Coronary artery (tissue), 2 donors: ENCODE measurements at regions not wholly inside any gene's neighbourhood (a gene's known extent, or its start where the extent isn't known, plus 50 kb on each side); places are given as distances from the start of the nearest gene placed in this dataset.

ENCODE experiments used
- DNase-seq: peaks from one replicate; pipeline ENCODE4 v3.0.0-alpha.2; 2017; ENCODE audit warnings: low spot score
- H3K27ac ChIP-seq, 2 donors: fragments of 200-600 bp; sonication (generic); one replicate each; pipeline ENCODE4 v1.5.1; 2016 to 2019
- H3K4me3 ChIP-seq: fragments of 200-600 bp; sonication (generic); 2 replicates; pipeline ENCODE4 v1.5.1; 2016; ENCODE audit warnings: mild to moderate bottlenecking, moderate library complexity
- TF ChIP-seq, protein P1 (sequence below): fragments of 200-600 bp; sonication (generic); IDR thresholded peaks from one replicate; pipeline ENCODE4 v1.5.1; 2019; ENCODE audit warnings: antibody characterized with exemption

DNA sequence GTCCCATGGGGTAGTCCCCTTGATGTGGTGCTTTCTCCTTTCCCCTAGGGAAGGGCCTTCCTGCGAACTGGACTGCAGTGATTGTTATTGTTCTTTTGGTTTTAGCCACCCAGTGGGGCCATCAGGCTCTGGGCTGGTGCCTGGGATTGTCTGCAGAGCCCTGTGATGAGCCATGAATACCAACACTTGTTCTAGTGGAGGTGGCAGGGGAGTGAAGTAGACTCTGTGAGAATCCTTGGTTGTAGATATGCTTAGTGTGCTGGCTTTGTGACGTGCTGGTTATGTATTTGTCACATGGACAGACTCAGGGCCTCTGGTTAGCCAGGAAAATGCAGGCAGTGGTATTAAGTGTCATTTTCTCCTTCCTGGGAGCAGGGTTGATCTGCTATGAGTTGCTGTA is 51.8 kb upstream of the NDUFB4 start:
- Histone ChIP-seq H3K4me3 (no peak overlapping the region), H3K27ac (no peak overlapping the region)
- no peak for DNase-seq
- TF ChIP-seq, protein P1, sequence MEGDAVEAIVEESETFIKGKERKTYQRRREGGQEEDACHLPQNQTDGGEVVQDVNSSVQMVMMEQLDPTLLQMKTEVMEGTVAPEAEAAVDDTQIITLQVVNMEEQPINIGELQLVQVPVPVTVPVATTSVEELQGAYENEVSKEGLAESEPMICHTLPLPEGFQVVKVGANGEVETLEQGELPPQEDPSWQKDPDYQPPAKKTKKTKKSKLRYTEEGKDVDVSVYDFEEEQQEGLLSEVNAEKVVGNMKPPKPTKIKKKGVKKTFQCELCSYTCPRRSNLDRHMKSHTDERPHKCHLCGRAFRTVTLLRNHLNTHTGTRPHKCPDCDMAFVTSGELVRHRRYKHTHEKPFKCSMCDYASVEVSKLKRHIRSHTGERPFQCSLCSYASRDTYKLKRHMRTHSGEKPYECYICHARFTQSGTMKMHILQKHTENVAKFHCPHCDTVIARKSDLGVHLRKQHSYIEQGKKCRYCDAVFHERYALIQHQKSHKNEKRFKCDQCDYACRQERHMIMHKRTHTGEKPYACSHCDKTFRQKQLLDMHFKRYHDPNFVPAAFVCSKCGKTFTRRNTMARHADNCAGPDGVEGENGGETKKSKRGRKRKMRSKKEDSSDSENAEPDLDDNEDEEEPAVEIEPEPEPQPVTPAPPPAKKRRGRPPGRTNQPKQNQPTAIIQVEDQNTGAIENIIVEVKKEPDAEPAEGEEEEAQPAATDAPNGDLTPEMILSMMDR: no peak

DNA sequence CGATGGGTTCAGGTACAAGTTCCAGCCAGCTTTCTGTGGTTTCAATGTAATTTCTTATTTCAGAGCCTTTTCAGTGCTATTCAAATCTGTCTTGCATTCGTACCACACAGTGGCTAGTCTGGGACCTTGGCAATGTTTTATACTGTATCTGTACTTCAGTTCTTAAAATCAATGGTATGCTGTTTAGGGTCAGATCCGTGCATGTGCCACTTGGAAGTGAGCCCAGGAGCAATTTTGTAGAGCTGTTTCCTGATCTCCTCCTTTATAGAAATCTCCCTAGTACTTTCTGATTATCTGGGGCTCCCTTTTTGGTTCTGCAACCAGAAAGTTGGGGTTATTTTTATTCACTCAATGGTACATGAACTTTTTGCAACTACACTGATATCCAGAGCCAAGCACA is 59.5 kb upstream of the NDUFB4 start:
- H3K4me3 ChIP-seq: no peak overlapping the region
- DNase-seq: no peak
- no peak overlapping the region for H3K27ac ChIP-seq
- TF ChIP-seq, protein P1: no peak

DNA sequence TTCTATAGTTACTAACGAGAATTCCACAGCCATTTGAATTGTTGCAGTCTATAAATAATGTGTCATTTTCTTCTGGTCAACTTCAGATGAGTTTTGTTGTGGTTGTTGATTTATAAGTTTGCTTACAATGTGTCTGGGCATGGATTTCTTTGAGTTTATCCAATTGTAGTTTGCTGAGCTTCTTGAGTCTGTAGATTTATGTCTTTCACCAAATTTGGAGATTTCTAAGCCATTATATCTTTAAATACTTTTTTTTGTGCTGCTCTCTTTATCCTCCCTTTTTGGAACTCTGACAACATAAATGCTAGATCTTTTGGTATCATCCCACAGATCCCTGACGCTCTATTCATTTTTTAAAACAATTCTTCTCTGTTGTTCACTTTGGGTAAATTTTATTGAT is 63.2 kb upstream of the NDUFB4 start:
- DNase-seq: no peak
- TF ChIP-seq, protein P1: no peak
- Histone ChIP-seq H3K27ac (no peak overlapping the region), H3K4me3 (no peak overlapping the region)

DNA sequence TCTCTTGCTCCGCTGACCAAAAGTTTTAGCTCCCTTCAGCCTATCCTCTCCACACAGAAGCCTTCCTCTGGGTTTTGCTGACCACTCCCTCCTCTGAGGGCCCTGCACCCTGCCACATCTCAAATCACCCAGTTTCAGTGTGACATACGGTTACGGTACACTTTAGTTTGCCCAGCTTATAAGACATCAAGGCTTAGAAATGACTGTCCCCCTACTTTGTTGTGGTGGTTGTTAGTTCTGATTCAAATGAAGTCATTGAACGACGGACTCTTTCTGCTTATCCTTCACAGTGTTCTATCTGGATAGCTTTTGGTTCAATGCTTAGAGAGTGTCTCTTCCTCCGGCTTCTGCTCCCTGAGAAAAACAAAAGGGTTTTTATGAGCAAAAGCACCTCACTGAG is 68.0 kb upstream of the NDUFB4 start:
- TF ChIP-seq, protein P1: no peak
- Histone ChIP-seq H3K4me3 (no peak overlapping the region), H3K27ac (no peak overlapping the region)
- no peak for DNase-seq

DNA sequence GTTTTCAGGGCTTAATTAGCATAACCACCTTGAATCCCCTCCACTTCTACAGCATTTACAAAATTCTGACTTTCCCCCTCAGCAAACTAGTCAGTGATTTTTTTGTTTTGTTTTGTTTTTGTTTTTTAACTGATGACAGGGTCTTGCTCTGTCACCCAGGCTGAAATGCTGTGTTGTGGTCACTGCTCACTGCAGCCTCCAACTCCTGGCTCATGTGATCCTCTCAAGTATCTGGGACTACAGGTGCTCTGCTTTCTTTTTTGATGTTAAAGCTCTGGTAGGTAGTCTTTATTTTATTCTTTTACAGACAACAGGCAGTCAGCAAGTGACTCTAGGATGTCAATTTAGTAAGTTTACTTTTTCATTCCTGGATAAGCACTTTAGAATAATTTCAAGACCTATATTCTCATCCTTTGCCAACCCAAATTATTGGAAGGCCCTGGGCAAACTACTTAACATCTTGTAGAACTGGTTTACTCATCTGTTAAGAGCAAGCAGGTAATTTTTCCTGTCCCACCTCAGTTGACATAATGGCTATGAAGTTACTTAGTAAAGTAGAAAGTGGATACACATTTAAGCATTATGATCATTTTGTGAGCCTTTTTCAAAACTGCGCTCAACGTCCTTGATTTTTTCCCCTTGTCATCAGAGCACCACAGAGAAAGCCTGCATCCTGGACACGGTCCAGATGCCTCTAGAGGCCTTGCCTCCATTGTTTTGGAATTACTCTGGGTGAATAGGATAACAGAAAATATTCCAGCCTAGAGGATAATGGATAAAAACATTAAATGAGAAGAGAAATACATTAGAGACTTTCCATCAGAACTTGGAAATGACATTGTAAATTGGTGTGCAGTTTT is 69.9 kb upstream of the NDUFB4 start:
- TF ChIP-seq, protein P1: no peak
- DNase-seq: no peak
- Histone ChIP-seq H3K27ac (no peak overlapping the region), H3K4me3 (no peak overlapping the region)

DNA sequence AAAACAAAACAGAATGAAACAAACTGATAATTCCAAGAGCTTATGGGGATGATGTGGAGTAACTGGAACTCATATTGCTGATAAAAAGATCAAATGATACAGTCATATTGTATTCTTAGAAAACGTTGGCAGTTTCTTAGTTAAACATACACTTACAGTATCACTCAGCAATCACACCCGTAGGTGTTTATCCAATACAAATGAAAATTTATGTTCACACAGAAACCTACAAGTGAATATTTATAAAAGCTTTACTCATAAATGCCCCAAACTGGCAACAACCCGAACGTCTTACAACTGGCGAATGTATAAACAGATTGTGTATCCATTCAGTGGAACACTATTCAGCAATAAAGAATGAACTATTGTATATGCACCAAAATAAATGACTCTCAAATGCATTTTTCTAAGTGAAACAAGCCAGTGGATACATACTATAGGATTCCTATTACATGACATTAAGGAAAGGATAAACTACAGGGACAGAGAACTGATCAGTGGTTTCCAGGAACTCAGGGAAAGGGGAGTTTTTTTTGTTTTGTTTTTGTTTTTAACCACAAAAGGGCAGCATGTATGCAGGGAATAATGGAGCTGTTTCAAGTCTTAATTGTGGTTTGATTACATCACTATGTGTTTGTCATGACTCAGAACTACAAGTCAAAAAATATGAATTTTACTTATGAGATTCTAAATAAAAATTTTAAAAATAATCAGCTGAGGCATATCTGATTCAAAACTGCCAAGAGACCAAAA is 71.8 kb upstream of the NDUFB4 start:
- Histone ChIP-seq H3K27ac (no peak overlapping the region), H3K4me3 (no peak overlapping the region)
- DNase-seq: no peak
- TF ChIP-seq, protein P1: no peak

DNA sequence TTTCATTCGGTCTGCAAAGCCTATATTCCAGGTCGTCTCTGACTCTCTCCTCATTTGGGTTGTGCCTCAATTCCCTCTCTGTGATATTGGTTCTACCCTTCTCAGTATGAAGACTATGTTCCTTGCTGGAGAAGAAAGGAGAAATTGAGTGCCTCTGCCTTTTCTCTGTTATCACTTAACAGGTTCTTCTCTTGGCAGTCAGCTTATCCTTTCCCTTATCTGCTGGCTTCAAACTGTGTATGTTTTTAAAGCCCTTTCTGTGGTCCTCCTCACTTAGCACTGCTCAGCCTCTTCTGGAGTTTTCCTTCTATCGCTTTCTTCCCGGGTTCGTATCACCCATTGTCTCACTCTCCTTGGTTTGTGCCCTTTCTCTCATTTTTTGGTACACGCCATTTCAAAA is 65.3 kb upstream of the FSTL1 start:
- TF ChIP-seq, protein P1: no peak
- Histone ChIP-seq H3K4me3 (no peak overlapping the region), H3K27ac (no peak overlapping the region)
- no peak for DNase-seq
